CD4-positive, alpha-beta T cell (primary cell): ENCODE measurements at regions not wholly inside any gene's neighbourhood (a gene's known extent, or its start where the extent isn't known, plus 50 kb on each side); places are given as distances from the start of the nearest gene placed in this dataset.

Experiments
- ATAC-seq: fragments of 200-7000 bp; cut with Tn5 transposase; one replicate; pipeline ENCODE4 v1.10.0; 2022; ENCODE audit warnings: mild to moderate bottlenecking; ENCODE audit not compliant: poor library complexity
- CTCF ChIA-PET: fragments of 350-600 bp; sonication (Branson Sonifier 250); formaldehyde crosslinking; loops from one replicate; lab custom pipeline; 2021; ENCODE audit warnings: antibody characterized with exemption, inconsistent platforms; lab: Charles Lee
- POLR2A ChIA-PET: fragments of 350-600 bp; sonication (Branson Sonifier 250); formaldehyde crosslinking; loops from one replicate; lab custom pipeline; 2021; ENCODE audit warnings: antibody characterized with exemption, inconsistent platforms; lab: Charles Lee
- DNase-seq, 14 experiments: peaks; one replicate each; pipeline ENCODE4 v3.0.0-alpha.2; 2013 to 2020; ENCODE audit warnings: mixed read lengths in 2 of 14
- H3K27ac ChIP-seq, 2 donors: one replicate each; pipeline versions ENCODE4 v1.5.1 to v1.7.0; 2013; ENCODE audit warnings: low read length in 2 of 2, low read depth in 1 of 2, mild to moderate bottlenecking in 1 of 2
- H3K27me3 ChIP-seq, 2 experiments: 1 replicate in 1 of 2; 2 replicates in 1 of 2; pipeline versions ENCODE4 v1.6.1 to v1.7.0; 2013; ENCODE audit warnings: low read length in 2 of 2, control low read depth in 1 of 2, mild to moderate bottlenecking in 1 of 2, moderate library complexity in 1 of 2; ENCODE audit not compliant: insufficient read depth in 2 of 2, control insufficient read depth in 1 of 2
- H3K36me3 ChIP-seq: one replicate; pipeline ENCODE4 v1.6.1; 2013; ENCODE audit warnings: low read length, control low read depth; ENCODE audit not compliant: insufficient read depth
- H3K4me1 ChIP-seq: one replicate; pipeline ENCODE4 v1.6.1; 2013; ENCODE audit warnings: low read length, control low read depth; ENCODE audit not compliant: insufficient read depth
- H3K4me3 ChIP-seq: one replicate; pipeline ENCODE4 v1.5.1; 2013; ENCODE audit warnings: mild to moderate bottlenecking, low read length, moderate library complexity
- H3K9me3 ChIP-seq, 2 experiments: 1 replicate in 1 of 2; 2 replicates in 1 of 2; pipeline versions ENCODE4 v1.6.1 to v1.7.0; 2013; ENCODE audit warnings: low read length in 2 of 2, mild to moderate bottlenecking in 2 of 2, control low read depth in 1 of 2, moderate library complexity in 1 of 2; ENCODE audit not compliant: control insufficient read depth in 1 of 2, insufficient read depth in 1 of 2
- H3K27ac Mint-ChIP-seq: one replicate; pipeline ENCODE4 v1.8.0; 2020; ENCODE audit warnings: mixed read lengths
- H3K27me3 Mint-ChIP-seq: one replicate; pipeline ENCODE4 v1.8.0; 2021; ENCODE audit warnings: mixed read lengths
- H3K36me3 Mint-ChIP-seq: one replicate; pipeline ENCODE4 v1.8.0; 2021; ENCODE audit warnings: low read depth, mixed read lengths
- H3K4me1 Mint-ChIP-seq: one replicate; pipeline ENCODE4 v1.8.0; 2021; ENCODE audit warnings: low read depth, mixed read lengths
- H3K4me3 Mint-ChIP-seq: one replicate; pipeline ENCODE4 v1.8.0; 2020; ENCODE audit warnings: mild to moderate bottlenecking, mixed read lengths
- H3K9me3 Mint-ChIP-seq: one replicate; pipeline ENCODE4 v1.8.0; 2020; ENCODE audit warnings: mixed read lengths
- CTCF ChIP-seq: fragments of 200-600 bp; IDR thresholded peaks from one replicate; pipeline ENCODE4 v1.8.0; 2022; ENCODE audit warnings: antibody characterized with exemption, mild to moderate bottlenecking
- intact Hi-C, 2 experiments: fragments of 100-400 bp; cut with DNase I in 1 of 2; cut with micrococcal nuclease in 1 of 2; formaldehyde crosslinking; loops; one replicate each; pipeline versions ENCODE4 v1.15.1 to v1.9.0; 2023 to 2025; cut with DNase I, micrococcal nuclease

GRCh38 chr2:221818616-221819320 lies 246.7 kb upstream of the EPHA4 start:
- TF ChIP-seq CTCF, result no peak
- H3K27me3 Mint-ChIP-seq, result no peaks in the 10 kb centered on the region
- CTCF ChIA-PET, result no interaction called here
- H3K4me3 Mint-ChIP-seq, result no peak overlapping the region
- no peaks in the 10 kb centered on the region for H3K4me1 Mint-ChIP-seq
- intact Hi-C loops, result no loop called here
- DNase-seq, result no peak
- Histone ChIP-seq H3K9me3 (peaks cover 0 to 7% of the 10 kb centered on the region in 2 experiments), H3K4me1 (no peaks in the 10 kb centered on the region), H3K27me3 (no peaks in the 10 kb centered on the region), H3K4me3 (no peak overlapping the region), H3K36me3 (no peaks in the 10 kb centered on the region), H3K27ac (no peak overlapping the region)
- H3K36me3 Mint-ChIP-seq, result no peaks in the 10 kb centered on the region
- no peak overlapping the region for H3K27ac Mint-ChIP-seq
- H3K9me3 Mint-ChIP-seq, result peaks cover 2% of the 10 kb centered on the region
- POLR2A ChIA-PET, result no interaction called here
- ATAC-seq, result no peak

- no peak for ATAC-seq
- peaks cover 0 to 7% of the 10 kb centered on the region in 2 experiments for H3K9me3 ChIP-seq
- intact Hi-C loops, result no loop called here
- ChIA-PET CTCF (no interaction called here), POLR2A (no interaction called here)
- TF ChIP-seq CTCF, result no peak
- no peak overlapping the region for H3K27ac Mint-ChIP-seq
- no peaks in the 10 kb centered on the region for H3K36me3 ChIP-seq
- no peaks in the 10 kb centered on the region for H3K27me3 ChIP-seq
- DNase-seq, result no peak
- H3K27me3 Mint-ChIP-seq, result no peaks in the 10 kb centered on the region
- no peaks in the 10 kb centered on the region for H3K36me3 Mint-ChIP-seq
- peaks cover 2% of the 10 kb centered on the region for H3K9me3 Mint-ChIP-seq
- no peaks in the 10 kb centered on the region for H3K4me1 ChIP-seq
- no peak overlapping the region for H3K4me3 ChIP-seq
- no peak overlapping the region for H3K4me3 Mint-ChIP-seq
- H3K4me1 Mint-ChIP-seq, result no peaks in the 10 kb centered on the region
- H3K27ac ChIP-seq, result no peak overlapping the region
Observed at GRCh38 chr2:221817878-221818277, 245.8 kb upstream of the EPHA4 start.

GRCh38 chr2:221817052-221817451 lies 244.9 kb upstream of the EPHA4 start:
- Histone ChIP-seq H3K9me3 (peaks cover 0 to 7% of the 10 kb centered on the region in 2 experiments), H3K4me1 (no peaks in the 10 kb centered on the region), H3K27me3 (no peaks in the 10 kb centered on the region), H3K36me3 (no peaks in the 10 kb centered on the region), H3K27ac (no peak overlapping the region), H3K4me3 (no peak overlapping the region)
- ATAC-seq (no peak), DNase-seq (no peak)
- Mint-ChIP-seq H3K27me3 (no peaks in the 10 kb centered on the region), H3K27ac (no peak overlapping the region), H3K4me3 (no peak overlapping the region), H3K4me1 (no peaks in the 10 kb centered on the region), H3K9me3 (peaks cover 2% of the 10 kb centered on the region), H3K36me3 (no peaks in the 10 kb centered on the region)
- intact Hi-C loops, result no loop called here
- POLR2A ChIA-PET, result no interaction called here
- CTCF ChIA-PET, result no interaction called here
- no peak for TF ChIP-seq CTCF
